Left hindlimb (tissue), 1 donor: ENCODE measurements at regions not wholly inside any gene's neighbourhood (a gene's known extent, or its start where the extent isn't known, plus 50 kb on each side); places are given as distances from the start of the nearest gene placed in this dataset.
"Not testable (repeated sequence)": the region's sequence is repeated elsewhere in the genome, so short reads cannot be mapped to it uniquely, and the experiment has no call there.

Source experiments
- DNase-seq: peaks from one replicate; pipeline ENCODE4 v3.0.0-alpha.2; 2018

DNA sequence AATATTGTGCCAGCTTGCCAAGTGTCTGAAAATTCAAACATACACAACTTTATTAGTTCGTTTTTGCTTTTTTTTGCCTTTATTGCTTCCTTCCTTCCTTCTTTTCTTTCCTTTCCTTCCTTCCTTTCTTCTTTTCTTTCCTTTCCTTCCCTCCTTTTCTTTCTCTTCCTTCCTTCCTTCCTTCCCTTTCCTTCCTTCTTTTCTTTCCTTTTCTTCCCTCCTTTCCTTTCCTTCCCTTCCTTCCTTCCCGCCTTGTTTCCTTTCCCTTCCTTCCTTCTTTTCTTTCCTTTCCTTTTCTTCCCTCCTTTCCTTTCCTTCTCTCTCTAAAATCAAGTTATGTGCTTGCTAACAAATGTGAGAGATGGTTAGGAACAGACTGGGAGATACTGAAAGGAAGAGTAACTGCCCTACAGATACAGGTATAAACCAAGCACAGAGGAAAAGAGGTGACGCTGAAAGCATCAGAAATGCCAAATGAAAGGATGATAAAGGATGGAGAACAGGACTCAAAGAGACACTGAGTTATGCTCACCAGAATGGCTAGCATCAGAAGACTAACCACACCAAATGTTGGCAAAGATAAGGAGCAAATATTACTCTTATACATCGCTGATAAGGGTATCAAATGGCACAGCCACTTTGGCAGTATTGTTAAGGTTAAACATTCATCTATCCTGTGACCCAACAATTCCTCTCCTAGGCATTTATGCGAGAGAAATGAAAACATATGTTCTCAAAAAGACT lies 151.6 kb downstream of the MREG start:
- DNase-seq, result no peak

DNA sequence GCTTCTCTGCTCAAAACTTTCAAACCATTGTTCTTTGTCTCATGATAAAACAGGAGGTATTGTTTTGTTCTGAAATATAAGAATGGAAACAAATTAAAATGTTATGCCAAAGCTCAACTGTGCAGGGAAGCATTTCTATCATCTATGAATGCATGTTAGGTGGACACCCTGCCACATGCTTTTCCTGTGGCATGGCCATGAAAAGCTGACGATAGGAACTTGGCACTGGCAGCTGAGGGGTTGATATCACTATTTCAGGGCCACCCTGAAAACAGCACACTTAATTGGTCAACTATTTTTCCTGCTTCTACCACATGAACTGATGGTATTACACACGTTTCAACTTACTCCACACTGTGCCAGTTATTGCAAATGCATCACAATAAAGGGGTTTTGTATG lies 157.3 kb downstream of the MREG start:
- no peak for DNase-seq

DNA sequence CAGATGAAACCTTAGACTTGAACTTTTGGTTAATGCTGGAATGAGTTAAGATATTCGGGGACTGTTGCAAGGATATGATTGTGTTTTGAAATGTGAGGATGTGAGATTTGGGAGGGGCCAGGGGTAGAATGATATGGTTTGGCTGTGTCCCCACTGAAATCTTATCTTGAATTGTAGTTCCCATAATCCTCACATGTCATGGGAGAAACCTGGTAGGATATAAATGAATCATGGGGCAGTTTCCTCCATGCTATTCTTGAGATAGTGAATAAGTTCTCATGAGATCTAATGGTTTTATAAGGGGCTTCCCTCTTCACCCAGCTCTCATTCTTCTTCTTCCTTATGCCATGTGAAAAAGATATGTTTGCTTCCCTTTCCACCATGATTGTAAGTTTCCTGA lies 158.0 kb downstream of the MREG start:
- DNase-seq, result not testable (repeated sequence)

DNA sequence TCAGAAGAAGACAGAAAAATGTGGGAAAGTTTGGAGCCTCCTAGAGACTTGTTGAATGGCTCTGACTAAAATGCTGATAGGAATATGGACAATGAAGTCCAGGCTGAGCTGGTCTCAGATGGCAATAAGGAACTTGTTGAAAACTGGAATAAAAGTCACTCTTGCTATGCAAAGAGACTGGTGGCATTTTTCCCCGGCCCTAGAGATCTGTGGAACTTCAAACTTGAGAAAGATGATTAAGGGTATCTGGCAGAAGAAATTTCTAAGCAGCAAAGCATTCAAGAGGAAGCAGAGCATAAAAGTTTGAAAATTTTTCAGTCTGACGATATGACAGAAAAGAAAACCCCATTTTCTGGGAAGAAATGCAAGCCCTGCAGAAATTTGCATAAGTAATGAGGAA lies 159.3 kb downstream of the MREG start:
- no peak for DNase-seq

DNA sequence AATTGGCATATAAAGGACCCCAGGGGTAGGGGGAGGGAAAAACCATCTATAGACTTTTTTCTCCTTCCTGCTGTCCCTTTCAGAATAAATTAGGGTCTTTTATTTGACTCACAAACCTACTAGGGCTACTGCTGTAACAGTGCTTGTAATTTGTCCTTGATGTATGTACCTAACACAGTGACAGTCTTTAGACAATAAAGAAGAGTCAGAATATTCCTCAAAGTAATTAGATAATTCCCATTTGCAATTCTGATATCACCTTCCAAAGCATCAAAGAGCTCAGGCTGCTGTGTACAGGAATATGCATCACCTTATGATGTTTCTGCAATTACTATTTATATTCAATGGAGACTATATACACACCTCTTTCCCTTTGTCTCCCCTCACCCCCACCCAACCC lies 161.7 kb downstream of the MREG start:
- DNase-seq, result no peak

DNA sequence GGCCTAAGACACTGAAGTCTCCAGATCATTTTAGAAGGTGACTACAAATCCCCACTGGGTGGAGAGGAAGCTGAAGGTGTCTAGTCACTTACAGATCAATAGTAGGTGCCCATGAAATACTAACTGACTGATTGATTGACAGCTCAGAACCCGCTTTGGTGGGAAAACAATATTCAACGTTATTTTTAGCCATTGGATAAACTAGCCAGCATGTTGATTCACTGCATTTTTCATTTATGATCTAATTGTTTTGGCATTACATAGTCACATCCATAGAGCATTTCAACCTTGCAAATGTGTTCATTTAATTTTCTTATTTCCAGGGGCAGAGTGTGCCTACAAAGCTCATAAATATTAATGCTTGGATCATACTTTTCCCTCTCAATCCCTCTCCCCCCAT lies 162.3 kb downstream of the MREG start:
- DNase-seq, result no peak

DNA sequence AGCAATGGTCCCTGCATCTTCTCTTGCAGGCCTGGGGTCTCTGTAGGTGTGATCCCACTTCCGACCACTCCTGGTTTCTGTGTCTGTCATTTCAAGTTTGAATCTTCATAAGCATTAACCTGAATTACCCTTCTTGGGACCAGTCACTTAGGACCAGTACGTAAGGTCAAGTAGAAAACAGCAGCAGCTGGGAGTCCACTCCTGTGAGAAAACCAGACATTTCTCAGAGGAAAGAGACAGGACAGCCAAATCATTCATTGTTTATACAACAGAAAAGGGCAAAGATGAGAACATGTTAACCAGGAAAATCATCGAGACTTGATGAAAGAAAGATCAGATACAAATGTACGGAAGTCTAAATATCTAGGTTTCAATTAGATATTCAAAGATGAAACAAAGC lies 163.0 kb downstream of the MREG start:
- no peak for DNase-seq

DNA sequence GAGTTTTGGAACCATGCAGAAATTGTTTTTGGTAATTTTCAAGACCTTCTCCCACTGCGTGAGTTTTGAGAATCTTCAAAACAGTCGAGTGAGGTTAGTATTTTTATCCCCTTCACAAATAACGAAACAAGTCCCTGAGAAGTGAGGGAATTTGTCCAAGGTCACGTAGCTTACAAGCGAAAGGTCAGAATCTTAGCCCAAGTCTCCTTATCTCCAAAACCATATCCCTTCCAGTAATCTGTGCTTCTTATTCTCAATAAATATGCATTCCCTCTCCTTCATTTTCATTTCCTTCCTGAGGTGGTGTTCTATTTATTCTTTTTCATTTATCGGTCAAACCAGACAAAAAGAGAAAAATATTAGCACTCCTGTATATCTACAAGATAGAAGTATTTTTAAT lies 163.6 kb downstream of the MREG start:
- no peak for DNase-seq

DNA sequence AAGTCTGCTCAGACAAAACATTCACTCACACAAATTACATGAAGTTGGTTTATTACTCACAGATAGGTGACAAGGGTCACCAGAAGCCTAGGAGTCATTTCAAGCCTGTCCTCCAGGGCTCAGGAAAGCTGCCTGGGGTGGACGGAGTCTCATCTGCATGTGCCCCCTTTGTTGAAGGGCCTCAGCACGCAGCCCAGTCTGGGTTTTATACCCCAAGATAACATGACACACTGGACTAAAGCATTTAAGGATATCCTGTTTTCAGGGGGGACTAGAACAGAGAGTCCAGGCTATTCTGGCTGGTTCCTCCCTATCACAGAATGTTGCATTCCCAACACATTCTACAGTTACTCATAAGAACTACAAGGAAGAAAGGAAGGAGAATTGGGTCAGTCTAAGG lies 164.7 kb downstream of the MREG start:
- no peak for DNase-seq

DNA sequence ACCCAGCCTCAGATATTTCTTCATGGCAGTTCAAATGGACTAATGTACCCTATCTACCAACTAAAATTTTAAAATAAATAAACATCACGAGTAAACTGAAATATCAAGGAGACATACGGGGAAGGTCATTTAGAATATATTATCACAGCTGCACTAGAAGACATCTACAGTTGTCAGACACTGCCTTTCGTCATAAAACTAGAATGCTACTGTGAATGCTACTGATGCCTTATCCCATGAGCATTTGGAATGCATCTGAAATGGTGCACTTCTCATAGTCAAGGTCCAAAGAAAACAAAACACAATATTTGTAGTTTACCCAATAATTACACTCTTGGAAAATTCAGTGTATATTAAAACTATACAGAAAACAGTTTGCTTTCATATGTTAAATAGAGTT lies 165.2 kb downstream of the MREG start:
- DNase-seq, result no peak

DNA sequence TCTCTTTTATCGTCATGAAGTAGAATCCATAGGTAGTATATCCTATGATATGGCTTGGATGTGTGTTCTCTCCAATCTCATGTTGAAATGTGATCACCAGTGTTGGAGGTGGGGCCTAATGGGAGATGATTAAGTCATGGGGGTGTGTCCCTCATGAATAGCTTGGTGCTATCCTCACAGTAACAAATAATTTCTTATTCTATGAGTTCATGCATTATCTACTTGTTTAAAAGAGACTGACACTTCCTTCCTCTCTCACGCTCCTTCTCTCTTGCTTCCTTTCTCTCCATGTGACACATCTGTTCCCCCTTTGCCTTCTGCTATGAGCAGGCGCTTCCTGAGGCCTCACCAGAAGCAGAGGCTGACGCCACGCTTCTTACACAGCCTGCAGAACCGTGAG lies 165.6 kb downstream of the MREG start:
- DNase-seq, result no peak

DNA sequence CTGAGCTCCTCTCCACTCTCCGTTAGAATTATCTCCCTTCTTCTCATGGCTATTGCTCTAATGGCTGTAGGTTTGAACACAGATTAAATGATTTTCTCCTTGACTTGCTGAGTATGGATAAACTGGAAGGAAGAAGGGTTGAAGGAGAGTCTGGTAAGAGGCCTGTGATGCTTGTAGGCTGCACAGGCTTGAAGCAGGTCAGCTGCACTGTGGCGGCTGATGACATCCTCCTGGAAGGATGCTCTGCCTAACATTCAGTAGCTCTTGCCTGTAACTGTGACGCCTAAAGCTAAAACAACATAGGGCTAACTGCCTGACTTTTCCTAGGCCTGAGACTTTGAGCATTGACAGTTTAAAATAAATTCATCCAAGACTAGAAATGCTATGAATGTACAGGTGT lies 166.3 kb downstream of the MREG start:
- DNase-seq, result no peak

DNA sequence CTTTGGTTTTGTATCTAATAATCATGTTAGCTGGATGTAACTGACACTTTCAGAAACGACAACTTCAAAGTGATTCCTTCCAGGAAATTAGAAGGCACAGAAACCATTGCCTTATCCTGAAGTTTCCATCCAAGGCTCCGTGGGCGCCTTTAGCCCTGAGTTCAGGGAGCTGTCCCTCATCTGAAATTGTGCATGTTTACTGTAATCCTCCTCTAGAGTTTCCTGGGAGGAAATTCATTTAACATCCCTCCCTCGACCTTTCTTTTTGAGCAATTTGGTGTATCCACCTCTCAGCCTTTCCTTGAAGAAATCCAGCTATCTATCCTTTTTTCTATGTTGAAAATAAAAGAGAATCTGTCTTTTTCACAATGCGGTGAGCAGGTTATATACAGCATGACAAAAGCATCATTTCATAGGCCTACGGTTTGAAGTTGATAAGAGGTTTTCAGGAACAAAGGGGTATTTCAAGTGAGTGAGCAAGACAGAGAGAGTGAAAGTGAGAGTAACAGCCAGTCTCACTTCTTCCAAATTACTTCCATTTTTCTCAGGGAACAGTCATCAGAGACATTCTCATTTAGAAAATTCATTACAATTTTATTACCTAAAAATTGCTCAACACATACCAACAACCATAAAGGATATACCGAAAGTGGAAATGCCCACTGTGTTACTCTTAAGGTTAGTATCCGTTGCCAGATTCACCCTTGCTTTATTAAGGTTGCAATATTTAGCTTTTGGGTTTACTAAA lies 167.3 kb downstream of the MREG start:
- DNase-seq, result no peak

DNA sequence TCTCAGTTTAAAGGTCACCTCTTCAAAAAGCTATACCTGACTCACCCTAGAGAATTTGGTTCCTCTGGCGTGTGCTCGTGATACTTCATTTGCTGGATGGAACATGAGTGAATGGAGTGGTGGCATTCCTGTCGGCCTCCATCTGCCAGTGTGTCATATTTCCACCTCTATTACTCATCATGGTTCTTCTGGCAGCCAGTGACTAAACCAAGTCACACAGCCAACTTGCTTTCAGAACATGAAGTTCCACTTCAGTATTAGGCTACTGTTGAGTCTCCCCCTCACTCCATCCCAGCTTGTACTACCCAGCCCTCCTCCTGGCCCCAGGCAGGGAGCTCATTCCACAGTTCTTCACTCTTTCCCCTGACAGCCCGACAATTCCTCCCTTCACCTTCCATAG lies 169.8 kb downstream of the MREG start:
- DNase-seq, result peak; percentile 39

DNA sequence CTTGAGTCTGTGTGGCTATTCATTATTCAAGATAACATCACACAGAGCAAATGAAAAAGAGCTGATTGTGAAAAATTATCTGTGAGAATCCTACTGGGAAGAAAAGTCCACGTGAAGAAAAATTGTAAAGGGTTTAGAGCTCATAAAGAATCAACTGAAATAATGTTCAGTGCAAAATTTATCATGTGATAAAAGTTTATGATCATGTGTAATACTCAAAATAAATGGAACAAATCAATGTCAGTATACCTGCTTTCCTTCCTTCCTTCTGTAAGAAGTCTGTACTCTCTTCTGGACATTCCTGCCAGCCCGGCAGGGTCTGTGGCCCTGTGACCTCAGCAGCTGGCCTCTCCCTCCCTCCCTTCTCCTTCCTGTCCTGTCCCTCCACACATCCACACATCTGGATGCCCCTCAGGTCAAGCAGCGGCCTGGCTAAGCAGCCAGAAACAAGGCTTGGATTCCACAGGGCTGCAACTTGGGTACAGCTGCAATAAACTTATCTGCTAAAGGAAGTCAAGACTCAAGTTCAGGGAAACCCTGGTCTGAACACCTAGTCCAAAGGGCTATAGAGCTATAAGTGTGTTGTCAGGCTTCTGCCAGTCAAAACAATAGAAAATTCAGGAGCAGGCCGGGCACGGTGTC lies 172.1 kb downstream of the MREG start:
- DNase-seq, result no peak

DNA sequence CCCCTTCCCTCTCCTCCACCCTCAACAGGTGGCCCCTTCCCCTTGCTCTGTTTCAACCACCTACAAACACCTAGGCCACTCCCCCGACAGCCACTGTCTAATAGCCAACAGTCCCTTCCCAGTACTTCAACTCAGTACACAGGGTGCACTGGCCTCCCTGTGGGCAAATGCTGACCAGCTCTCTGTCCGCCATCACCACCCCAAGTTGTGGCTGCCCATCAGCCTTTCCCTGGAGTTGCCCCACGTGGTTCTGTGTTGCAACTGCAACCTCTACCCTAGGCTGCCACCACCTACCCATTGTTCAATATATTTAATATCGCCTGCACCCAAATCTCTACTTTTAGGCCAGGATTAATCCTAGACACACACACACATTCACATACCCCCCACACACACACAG lies 173.5 kb downstream of the MREG start:
- no peak for DNase-seq

DNA sequence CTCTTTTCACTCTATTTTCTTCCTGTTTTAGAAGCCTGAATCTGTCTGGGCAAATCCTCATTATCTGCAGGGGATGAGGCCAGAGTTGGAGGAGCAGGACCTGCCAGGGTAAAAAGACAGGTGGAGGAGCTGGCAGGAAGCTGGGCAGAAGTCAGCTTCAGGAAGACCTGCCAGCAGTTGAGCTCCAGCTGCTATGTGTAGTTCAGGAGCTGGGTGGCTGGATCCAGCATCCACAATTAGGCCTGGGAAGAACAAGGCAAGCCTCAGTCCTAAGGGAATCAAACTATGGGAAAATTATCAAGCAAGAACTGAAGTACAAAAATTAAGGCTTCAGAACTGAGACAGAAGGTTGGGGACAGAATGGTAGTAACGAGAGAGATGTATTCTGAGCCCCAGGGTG lies 174.0 kb downstream of the MREG start:
- DNase-seq, result no peak

DNA sequence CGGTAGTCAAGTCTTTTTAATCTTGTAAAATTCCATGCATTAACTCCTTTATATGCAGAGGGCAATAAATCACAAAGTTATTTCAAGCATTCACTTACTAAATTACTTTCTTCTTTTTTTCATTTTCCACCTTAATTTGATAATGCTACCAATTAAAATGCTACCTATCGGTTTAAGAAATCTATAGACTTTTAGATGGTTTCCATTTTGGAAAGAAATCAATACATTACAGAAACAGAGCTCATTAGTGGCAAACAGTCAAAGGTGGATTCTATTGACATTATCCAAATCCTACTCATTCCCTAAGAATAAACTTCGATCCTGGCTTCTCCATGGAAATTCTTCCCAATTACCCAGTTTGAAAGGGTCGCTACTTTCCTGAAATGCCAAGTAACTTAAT lies 176.5 kb downstream of the MREG start:
- no peak for DNase-seq

DNA sequence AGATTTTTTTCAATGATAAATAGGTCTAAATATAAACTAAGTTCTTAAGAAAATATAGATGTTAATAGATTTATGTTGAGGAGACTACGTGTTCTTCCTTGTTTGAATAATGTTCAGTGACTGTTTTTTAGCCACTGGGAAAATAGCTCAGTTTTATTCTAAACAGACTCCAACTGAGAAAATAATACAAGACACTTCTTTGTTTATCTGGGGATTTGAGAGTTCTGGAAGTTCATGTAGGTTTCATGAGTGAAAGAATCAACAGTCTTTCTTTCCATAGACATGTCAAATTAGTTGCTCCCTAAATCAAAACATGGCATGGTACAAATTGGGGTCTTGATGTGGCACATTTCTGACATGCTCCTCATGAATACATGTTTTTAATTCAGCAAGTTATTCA lies 177.7 kb downstream of the MREG start:
- DNase-seq, result no peak

DNA sequence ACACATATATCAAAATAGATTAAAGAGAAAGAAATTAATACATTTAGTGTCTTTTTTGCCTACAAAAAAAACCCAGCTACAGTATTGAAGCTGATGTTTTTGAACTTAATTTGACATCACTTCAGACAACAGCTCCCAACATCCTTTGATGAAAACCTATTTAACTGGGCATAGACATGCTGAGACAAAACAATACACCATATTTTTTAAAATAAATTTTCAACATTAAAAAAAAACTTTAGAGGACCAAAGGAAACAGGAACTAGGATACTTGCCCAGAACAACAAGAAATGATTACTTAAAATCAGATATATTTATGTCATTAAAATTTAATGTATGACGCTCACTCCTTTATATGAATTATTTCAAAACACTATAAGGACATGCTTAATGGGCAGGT lies 178.1 kb downstream of the MREG start:
- DNase-seq, result no peak

DNA sequence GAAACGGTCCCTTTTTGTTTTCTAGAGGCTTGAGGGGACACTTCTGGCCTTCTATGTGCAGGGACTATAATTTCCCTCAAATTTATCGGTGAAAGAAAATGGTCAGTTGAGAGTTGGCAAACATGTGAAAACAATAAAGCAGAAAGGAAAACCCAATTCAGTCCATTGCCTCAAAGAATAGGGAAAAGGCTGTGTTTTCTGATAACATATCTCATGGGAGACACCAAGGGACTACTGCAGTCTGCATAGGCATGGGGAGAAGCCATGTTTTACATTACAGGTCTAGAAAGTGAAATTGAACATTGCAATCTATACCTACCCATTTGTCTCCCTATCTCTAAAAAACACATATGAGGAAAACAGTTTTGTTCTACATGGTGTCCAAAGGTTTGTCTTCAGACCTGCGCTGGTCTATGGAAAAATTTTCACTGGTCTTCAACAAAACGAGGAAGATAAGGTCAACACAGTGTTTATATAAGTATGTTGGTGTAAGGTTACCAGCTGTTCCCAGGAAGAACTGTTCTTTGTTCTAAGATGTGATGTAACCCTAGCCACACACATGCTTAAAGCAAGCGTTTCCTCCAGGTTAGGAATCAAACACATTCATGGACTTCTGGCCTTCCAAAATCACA lies 179.7 kb downstream of the MREG start:
- no peak for DNase-seq

DNA sequence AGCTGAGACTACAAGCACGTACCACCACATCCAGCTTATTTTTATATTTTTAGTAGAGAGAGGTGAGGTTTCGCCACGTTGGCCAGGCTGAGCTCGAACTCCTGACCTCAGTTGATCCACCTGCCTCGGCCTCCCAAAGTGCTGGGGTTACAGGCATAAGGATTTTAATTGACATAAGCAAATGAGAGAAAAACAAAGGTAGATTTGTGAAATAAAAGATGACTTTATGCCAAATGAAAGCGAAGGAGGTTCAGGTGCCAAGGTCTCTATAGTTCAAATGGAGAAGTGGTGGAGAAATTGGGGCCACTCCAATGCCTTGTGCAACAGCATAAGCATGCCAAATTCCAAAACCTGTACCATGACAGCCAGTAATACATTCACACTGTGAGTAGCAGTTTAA lies 180.6 kb downstream of the MREG start:
- no peak for DNase-seq

DNA sequence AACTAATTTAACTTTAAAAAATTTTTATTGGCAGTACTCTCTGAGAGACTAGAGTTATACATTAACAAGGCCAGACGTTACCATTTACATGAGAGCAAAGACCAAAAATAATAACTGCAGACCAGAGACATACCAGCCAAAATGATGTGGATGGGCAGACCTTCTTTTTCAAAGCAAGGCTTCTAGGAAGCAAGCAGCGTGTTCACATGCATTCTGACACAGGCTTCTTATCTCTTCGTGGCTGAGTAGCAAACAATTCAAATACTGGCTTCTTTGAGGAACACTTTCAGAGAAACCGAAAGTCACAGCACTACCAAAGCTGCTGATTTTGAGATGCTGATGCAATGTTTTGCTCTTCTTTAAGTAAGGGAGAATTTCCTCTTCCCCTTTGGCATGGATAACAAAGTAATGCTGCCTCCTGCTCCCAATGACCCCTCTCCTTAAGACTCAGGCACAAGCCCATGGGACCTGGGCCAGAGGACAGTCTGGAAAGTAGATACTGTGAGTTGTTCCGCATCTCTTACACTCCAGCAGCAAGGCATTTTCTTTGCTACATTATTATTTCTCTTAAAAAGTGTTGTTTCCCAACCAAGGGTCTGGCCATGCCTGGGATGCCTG lies 181.9 kb downstream of the MREG start:
- DNase-seq, result no peak
